Smooth muscle cell (in vitro differentiated cells): ENCODE measurements at regions not wholly inside any gene's neighbourhood (a gene's known extent, or its start where the extent isn't known, plus 50 kb on each side); places are given as distances from the start of the nearest gene placed in this dataset.

Experiments used
- DNase-seq: peaks from one replicate; lab custom pipeline; 2025; ENCODE audit not compliant: unreplicated experiment; lab: John Stamatoyannopoulos, UW
- H2AFZ ChIP-seq: fragments of 200-600 bp; sonication (generic); 2 replicates; pipeline ENCODE4 v1.6.0; 2016; ENCODE audit warnings: antibody characterized with exemption, low read depth, mild to moderate bottlenecking
- H3F3A ChIP-seq: fragments of 200-600 bp; sonication (generic); 2 replicates; pipeline ENCODE4 v1.6.0; 2017; ENCODE audit warnings: antibody characterized with exemption, low read depth
- H3K27ac ChIP-seq: fragments of 200-600 bp; sonication (generic); 2 replicates; pipeline ENCODE4 v1.5.1; 2016; ENCODE audit warnings: low read depth, mild to moderate bottlenecking
- H3K27me3 ChIP-seq: fragments of 200-600 bp; sonication (generic); 2 replicates; pipeline ENCODE4 v1.6.1; 2016; ENCODE audit warnings: low read depth, mild to moderate bottlenecking
- H3K36me3 ChIP-seq: fragments of 200-600 bp; sonication (generic); 2 replicates; pipeline ENCODE4 v1.5.1; 2016; ENCODE audit warnings: low read depth
- H3K4me1 ChIP-seq: fragments of 200-600 bp; sonication (generic); 2 replicates; pipeline ENCODE4 v1.5.1; 2016; ENCODE audit warnings: low read depth
- H3K4me2 ChIP-seq: fragments of 200-600 bp; sonication (generic); 2 replicates; pipeline ENCODE4 v1.6.0; 2016; ENCODE audit warnings: mild to moderate bottlenecking
- H3K4me3 ChIP-seq: fragments of 200-600 bp; sonication (generic); 2 replicates; pipeline ENCODE4 v1.5.1; 2016; ENCODE audit warnings: mild to moderate bottlenecking
- H3K79me2 ChIP-seq: fragments of 200-600 bp; sonication (generic); 2 replicates; pipeline ENCODE4 v1.6.0; 2016; ENCODE audit warnings: low read depth, mild to moderate bottlenecking
- H3K9ac ChIP-seq: fragments of 200-600 bp; sonication (generic); 2 replicates; pipeline ENCODE4 v1.6.0; 2016; ENCODE audit warnings: low read depth
- H3K9me3 ChIP-seq: fragments of 200-600 bp; sonication (generic); replicated peaks from 2 replicates; pipeline ENCODE4 v1.5.1; 2016; ENCODE audit warnings: low read depth
- H4K20me1 ChIP-seq: fragments of 200-600 bp; sonication (generic); 2 replicates; pipeline ENCODE4 v1.6.0; 2016; ENCODE audit warnings: low read depth
- WGBS: methylation state at CpG from one replicate; pipeline ENCODE4 v1.1.7; 2016; ENCODE audit warnings: low lambda C conversion rate; 5-methylcytosine and 5-hydroxymethylcytosine counted together
- TF ChIP-seq, protein P1 (sequence below): fragments of 200-600 bp; sonication (generic); IDR thresholded peaks from 2 replicates; pipeline ENCODE4 v1.5.1; 2017; ENCODE audit warnings: borderline replicate concordance, mild to moderate bottlenecking, antibody characterized with exemption; ENCODE audit not compliant: insufficient read depth, poor library complexity, severe bottlenecking

DNA sequence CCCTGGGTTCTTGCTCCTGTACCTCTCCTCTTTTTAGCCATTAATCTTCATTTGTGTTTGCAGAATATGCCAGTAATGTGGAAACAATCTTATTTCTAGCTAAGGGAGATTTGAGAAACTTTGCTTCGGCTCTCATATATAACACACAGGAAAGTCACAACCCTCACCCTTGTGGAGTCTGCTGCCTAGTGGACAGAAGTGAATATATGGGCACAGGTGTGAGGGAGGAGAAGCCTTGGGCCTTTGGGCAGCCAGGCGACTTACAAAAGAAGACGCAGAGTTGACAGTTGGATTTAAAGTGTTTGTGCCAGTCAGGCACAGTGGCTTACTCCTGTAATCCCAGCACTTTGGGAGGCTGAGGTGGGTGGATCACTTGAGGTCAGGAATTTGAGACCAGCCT lies 181.8 kb upstream of the TBL1XR1 start:
- Histone ChIP-seq H3K9ac (no peak overlapping the region), H4K20me1 (no peaks in the 10 kb centered on the region), H3K4me2 (no peak overlapping the region), H3K79me2 (no peaks in the 10 kb centered on the region), H3K9me3 (peaks cover 8% of the 10 kb centered on the region), H3F3A (no peaks in the 10 kb centered on the region), H3K36me3 (no peaks in the 10 kb centered on the region), H3K4me1 (no peaks in the 10 kb centered on the region), H2AFZ (no peak overlapping the region), H3K27ac (no peak overlapping the region), H3K27me3 (no peaks in the 10 kb centered on the region), H3K4me3 (no peak overlapping the region)
- TF ChIP-seq, protein P1, sequence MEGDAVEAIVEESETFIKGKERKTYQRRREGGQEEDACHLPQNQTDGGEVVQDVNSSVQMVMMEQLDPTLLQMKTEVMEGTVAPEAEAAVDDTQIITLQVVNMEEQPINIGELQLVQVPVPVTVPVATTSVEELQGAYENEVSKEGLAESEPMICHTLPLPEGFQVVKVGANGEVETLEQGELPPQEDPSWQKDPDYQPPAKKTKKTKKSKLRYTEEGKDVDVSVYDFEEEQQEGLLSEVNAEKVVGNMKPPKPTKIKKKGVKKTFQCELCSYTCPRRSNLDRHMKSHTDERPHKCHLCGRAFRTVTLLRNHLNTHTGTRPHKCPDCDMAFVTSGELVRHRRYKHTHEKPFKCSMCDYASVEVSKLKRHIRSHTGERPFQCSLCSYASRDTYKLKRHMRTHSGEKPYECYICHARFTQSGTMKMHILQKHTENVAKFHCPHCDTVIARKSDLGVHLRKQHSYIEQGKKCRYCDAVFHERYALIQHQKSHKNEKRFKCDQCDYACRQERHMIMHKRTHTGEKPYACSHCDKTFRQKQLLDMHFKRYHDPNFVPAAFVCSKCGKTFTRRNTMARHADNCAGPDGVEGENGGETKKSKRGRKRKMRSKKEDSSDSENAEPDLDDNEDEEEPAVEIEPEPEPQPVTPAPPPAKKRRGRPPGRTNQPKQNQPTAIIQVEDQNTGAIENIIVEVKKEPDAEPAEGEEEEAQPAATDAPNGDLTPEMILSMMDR: no peak
- no peak for DNase-seq
- 87% methylated on average over 3 of the region's 3 CpGs for WGBS

DNA sequence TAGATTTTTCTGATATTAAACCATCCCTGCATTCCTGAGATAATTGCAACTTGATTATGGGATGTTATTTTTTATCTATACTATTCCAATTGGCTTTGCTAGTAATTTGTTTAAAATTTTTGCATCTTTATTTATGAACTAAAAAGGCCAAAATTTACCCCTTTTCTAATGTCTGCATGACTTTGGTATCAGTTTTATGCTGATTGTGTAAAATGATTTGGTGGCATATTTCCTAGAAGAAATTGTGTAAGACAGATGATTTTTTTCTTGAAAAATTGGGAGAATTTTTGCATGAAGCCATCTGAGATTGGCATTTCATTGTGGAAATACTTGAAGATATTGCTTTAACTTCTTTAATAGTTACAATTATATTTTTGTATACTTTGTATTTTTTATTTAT lies 183.8 kb upstream of the TBL1XR1 start:
- Histone ChIP-seq H3K9ac (no peak overlapping the region), H3K27ac (no peak overlapping the region), H3K27me3 (no peaks in the 10 kb centered on the region), H3F3A (no peaks in the 10 kb centered on the region), H3K4me2 (no peak overlapping the region), H3K4me1 (no peaks in the 10 kb centered on the region), H3K9me3 (peaks cover 8% of the 10 kb centered on the region), H4K20me1 (no peaks in the 10 kb centered on the region), H3K36me3 (no peaks in the 10 kb centered on the region), H3K4me3 (no peak overlapping the region), H3K79me2 (no peaks in the 10 kb centered on the region), H2AFZ (no peak overlapping the region)
- no peak for DNase-seq
- TF ChIP-seq, protein P1: no peak

DNA sequence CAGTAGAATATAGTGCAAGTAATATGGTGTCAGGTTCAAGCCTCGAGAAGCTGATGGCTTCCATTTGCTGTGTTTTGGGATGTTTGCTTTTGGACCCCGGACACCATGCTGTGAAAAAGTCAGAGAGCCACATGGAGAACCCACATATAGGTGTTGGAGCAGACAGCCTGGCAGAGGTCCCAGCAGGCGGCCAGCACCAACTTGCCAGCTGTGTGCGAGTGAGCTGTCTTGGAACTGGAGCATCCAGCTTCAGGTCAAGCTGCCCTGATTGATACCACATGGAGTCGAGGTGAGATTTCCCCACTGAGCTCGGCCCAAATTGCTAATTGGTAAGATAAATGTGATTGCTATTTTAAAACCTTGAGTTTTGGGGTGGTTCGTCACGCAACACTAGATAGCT lies 185.7 kb upstream of the TBL1XR1 start:
- H3K79me2 ChIP-seq: no peaks in the 10 kb centered on the region
- no peak overlapping the region for H3K4me2 ChIP-seq
- TF ChIP-seq, protein P1: no peak
- no peaks in the 10 kb centered on the region for H3K4me1 ChIP-seq
- H3K9me3 ChIP-seq: peaks cover 8% of the 10 kb centered on the region
- H3K27ac ChIP-seq: no peak overlapping the region
- H3F3A ChIP-seq: no peaks in the 10 kb centered on the region
- H3K9ac ChIP-seq: no peak overlapping the region
- no peaks in the 10 kb centered on the region for H4K20me1 ChIP-seq
- H3K4me3 ChIP-seq: no peak overlapping the region
- no peak for DNase-seq
- no peak overlapping the region for H2AFZ ChIP-seq
- WGBS: 95% methylated on average over 8 of the region's 8 CpGs
- H3K36me3 ChIP-seq: no peaks in the 10 kb centered on the region
- no peaks in the 10 kb centered on the region for H3K27me3 ChIP-seq

DNA sequence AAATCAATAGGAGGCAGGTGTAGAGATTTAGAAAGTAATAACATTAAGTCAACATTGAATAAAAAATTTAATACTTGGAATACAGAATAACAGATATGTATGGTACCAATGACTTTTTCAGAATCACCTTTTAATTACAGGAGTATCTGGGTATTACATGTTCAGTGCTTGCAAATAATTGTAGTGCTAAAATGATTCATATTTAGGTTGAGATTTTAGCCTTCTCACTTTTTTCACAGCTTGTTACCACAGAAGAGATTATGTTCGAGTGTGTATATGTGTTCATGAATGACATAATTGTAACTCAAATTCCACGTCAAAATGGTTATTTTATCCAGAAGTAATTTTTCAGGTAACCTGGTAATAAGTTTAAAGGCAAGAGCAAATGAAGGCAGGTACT lies 187.9 kb upstream of the TBL1XR1 start:
- Histone ChIP-seq H3K79me2 (no peaks in the 10 kb centered on the region), H3K9me3 (peaks cover 7% of the 10 kb centered on the region), H3K27me3 (no peaks in the 10 kb centered on the region), H3K4me2 (no peak overlapping the region), H3K4me3 (no peak overlapping the region), H3K4me1 (no peaks in the 10 kb centered on the region), H2AFZ (no peak overlapping the region), H3K9ac (no peak overlapping the region), H3K27ac (no peak overlapping the region), H3F3A (no peaks in the 10 kb centered on the region), H3K36me3 (no peaks in the 10 kb centered on the region), H4K20me1 (no peaks in the 10 kb centered on the region)
- TF ChIP-seq, protein P1: no peak
- no peak for DNase-seq
- WGBS: 94% methylated on average over 2 of the region's 2 CpGs
